ENCODE measurements at regions not wholly inside any gene's neighbourhood (a gene's known extent, or its start where the extent isn't known, plus 50 kb on each side); places are given as distances from the start of the nearest gene placed in this dataset.

DNA sequence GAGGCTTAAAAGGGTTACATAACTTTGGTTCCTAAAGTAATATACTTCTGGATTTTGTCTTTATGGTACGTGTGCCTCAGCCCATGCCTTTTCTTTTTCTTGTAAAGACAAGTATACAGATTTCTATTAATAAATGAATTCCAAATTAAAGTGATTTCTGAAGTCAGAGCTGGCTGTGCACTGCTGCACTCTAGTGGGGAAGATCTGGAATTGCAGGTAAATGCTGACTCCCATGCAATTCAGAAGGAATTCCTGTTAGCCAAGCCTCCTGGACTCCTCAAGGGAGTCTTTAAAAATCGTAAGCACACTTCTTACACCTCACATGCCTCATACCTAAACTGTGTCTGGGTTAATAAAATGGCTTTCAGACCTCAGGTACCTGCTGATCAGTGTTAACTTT, 118.4 kb upstream of the SLC7A1 start:
- no peak for DNase-seq (ENCODE audit: low spot score)

DNA sequence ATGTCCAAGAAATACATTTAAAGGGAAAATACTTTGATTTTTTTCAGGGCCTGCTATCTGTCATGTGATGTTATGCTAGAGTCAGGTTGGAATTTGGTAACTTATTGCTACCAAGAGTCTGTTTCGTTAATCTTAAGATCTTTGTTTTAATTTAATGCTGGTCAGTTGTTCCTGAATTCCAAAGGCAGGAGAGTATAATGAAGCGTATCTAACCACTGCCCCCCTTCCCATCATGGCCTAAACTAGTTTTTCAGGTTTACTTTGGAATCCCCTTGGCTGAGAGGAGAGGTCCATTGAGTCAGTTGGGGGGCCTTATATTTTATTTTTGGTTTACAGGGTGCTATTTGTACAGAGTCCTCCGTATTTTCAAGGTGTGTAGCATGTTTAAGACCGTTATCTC, 116.3 kb upstream of the SLC7A1 start:
- DNase-seq (ENCODE audit: low spot score): peak; percentile 51

- no peak for DNase-seq (ENCODE audit: low spot score)
Measured at GRCh38 chr13:29710511-29710910, 115.0 kb upstream of the SLC7A1 start.

GRCh38 chr13:29709407-29710069, 114.0 kb upstream of the SLC7A1 start:
- DNase-seq (ENCODE audit: low spot score): no peak

- no peak for DNase-seq (ENCODE audit: low spot score)
Measured at GRCh38 chr13:29707876-29708543, 112.5 kb upstream of the SLC7A1 start.

GRCh38 chr13:29706923-29707322, 111.4 kb upstream of the SLC7A1 start:
- DNase-seq (ENCODE audit: low spot score): no peak

GRCh38 chr13:29704648-29705047, 109.2 kb upstream of the SLC7A1 start:
- peak; percentile 49 for DNase-seq (ENCODE audit: low spot score)

- no peak for DNase-seq (ENCODE audit: low spot score)
Measured at GRCh38 chr13:29703421-29703820, 107.9 kb upstream of the SLC7A1 start.

DNA sequence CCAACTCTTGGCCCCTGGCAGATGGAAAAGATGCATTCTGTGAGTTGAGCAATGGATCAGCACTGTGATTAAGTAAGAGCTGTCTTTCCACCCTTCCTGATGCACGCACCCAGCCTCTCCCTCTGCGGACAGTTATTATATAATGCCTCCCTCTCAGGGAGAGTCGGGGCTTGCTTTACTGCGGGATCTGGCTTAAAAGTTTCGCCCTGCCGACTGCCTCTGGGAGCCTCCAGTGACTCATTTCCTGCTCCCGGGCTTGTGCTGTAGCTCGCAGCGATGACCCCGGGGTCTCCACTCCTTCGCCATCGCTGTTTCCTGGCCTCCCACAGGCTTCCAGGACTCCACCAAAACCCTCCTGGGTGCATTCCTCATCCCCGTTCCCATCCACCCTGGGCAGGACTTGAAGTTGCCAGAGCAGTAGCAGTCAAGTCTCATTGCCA, 107.4 kb upstream of the SLC7A1 start:
- peak; percentile 82 for DNase-seq (ENCODE audit: low spot score)

DNA sequence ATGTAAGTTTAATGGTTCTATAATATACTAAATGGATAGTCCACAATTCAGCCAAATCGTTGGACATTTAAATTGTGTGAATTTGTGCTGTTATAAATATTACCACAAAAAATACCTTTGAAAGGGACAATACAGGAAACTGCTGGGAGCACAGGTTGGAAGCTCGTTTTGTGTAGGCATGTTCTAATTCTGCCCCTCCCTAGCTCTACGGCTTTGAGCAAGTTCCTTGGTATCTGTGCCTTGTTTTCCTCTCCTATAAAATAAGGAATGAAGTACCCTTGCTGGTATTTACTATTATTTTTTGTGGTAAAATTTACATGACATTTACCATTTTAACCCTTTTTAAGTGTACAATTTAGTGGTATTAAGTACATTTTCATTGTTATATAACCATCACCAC, 102.6 kb upstream of the SLC7A1 start:
- no peak for DNase-seq (ENCODE audit: low spot score)

DNA sequence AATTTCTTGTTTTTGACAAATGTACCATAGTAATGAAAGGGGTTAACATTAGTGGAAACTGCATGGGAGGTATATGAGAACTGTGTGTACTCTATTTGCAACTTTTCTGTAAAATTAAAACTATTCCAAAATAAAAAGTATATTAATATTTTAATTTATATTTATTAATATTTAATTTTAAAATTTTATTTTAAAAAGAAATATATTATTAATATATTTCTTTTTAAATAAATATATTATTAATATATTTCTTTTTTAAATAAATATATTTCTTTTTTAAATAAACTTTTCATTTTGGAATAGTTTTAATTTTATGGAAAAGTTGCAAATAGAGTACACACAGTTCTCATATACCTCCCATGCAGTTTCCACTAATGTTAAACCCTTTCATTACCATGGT, 101.1 kb upstream of the SLC7A1 start:
- no peak for DNase-seq (ENCODE audit: low spot score)

DNA sequence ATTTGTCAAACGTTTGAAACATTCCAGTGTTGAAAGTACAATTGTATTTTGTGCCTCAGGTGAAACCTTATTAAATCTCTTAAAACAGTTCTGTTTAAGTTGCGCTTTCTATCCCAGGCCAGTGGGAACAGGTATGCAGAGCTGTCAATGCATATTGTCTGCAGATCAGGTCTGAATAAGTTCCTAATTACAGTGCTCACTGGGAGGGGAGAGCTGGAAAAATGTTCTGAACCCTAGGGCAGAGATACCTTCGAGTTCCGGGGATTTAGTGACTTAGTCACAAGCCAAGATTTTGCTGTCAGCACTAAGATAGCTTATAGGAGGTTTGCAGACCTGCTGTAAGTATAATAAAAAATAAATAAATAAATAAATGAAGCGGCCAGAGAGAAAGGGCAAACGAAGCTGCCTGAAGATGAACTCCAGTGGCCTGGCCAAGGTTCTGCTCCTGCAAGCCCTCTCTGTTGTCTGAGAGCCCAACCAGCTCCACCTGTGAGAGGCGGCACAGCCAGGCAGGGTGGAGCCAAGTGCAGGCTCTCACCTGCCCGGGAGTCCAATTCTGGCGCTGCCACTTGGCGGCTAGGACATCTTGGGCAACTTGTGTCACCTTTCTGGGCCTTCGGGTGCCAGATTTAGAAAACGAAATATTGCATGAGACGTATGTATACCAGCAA, 97.9 kb upstream of the SLC7A1 start:
- peak; percentile 55 for DNase-seq (ENCODE audit: low spot score)

GRCh38 chr13:29689548-29689947, 94.1 kb upstream of the SLC7A1 start:
- no peak for DNase-seq (ENCODE audit: low spot score)

- no peak for DNase-seq (ENCODE audit: low spot score)
Measured at GRCh38 chr13:29688193-29688592, 92.7 kb upstream of the SLC7A1 start.

- no peak for DNase-seq (ENCODE audit: low spot score)
Measured at GRCh38 chr13:29684441-29684840, 89.0 kb upstream of the SLC7A1 start.

GRCh38 chr13:29683041-29683440, 87.6 kb upstream of the SLC7A1 start:
- no peak for DNase-seq (ENCODE audit: low spot score)

GRCh38 chr13:29681864-29682263, 86.4 kb upstream of the SLC7A1 start:
- no peak for DNase-seq (ENCODE audit: low spot score)

GRCh38 chr13:29679396-29680053, 84.0 kb upstream of the SLC7A1 start:
- peak; percentile 40 for DNase-seq (ENCODE audit: low spot score)

DNA sequence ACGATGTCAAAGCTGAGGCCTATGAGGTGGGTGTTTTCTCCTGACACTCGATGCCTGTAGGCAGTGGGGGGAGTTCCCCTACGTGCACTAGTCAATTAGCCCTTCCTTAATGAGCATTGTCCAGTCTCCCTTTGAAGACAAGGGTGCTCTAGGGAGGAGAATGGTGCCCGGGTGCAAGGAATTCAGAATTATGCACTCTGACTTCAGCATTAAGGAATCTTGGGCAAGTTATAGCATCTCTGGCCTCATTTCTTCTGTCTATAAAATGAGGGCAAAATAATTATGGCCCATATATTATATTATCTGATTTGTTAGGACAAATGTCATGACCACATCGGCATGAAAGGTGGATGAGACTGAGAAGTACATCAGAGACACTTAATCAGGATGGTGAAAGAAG, 82.1 kb upstream of the SLC7A1 start:
- DNase-seq (ENCODE audit: low spot score): no peak

DNA sequence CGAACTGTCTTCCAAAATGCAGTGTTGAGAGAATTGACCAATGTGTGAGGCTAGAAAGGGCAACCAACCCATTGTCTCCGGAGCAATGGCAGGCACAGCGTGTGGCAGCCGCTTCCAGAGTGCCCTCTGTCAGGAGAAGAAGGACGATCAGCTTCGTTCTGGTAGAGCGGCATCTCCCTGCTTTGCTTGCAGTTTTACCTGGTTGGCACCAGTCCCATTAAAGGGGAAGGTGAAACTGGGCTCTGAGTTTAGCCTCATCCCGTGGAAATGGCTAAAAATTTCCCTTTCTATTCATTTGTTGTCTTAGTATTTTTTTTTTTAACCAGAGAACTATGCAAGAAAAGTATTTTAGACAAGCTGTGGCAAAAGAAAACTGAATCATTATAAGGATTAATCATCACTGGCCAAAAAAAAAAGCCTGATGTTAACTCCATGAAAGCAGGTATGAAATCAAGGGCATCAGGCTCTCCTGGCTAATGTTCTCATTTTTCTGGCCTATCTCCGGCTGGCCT, 81.5 kb upstream of the SLC7A1 start:
- peak; percentile 21 for DNase-seq (ENCODE audit: low spot score)

DNA sequence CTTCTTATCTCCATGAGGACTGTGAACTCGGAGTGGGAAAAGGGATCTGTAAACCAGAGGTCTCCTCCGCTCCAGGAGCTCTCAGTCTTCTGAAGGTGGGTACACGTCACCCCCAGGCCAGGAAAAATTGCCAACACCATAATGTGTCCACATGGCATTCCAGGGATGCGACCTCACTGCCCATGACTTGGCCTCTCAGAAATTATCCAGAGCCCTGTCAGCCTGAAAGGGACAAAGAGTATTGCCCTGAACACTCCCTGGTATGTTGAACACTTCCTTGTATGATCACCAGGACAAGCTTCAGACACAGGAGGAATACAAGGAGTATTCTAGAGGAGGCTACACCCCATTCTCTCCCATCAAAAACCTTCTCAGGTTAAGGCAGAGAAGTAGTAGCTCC, 81.0 kb upstream of the SLC7A1 start:
- DNase-seq (ENCODE audit: low spot score): no peak

DNA sequence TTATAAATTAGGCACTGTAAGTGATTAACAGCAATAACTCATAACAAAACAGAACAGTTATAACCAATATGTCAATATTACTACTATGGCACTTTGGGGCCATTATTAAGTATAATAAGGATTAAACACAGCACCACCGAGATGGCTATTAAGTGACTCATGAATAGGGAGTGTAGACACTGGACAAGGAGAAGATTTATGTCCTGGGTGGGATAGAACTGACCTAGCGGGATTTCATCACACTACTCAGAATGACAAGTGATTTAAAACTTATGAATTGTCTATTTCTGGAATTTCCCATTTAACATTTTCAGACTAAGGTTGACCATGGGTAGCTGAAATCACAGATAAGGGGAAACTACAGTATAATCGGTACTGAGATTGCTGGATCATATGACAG, 79.0 kb upstream of the SLC7A1 start:
- no peak for DNase-seq (ENCODE audit: low spot score)
